A673 (cell line): ENCODE measurements at regions not wholly inside any gene's neighbourhood (a gene's known extent, or its start where the extent isn't known, plus 50 kb on each side); places are given as distances from the start of the nearest gene placed in this dataset.

Experiments
- BruUV-seq: library from RNA; stranded (reverse); fragments of 400-500 nt; replicated peaks from 2 replicates; lab custom pipeline; 2021; lab: Mats Ljungman, UMichigan
- CTCF ChIA-PET: fragments of 300-600 bp; sonication (Branson Sonifier 250); formaldehyde crosslinking; loops from one replicate; lab custom pipeline; 2022; ENCODE audit warnings: antibody characterized with exemption; lab: Charles Lee
- POLR2A ChIA-PET: fragments of 300-600 bp; sonication (Branson Sonifier 250); formaldehyde crosslinking; loops from one replicate; lab custom pipeline; 2022; ENCODE audit warnings: antibody characterized with exemption; ENCODE audit not compliant: low non-redundant PET; lab: Charles Lee
- DNase-seq: peaks from one replicate; pipeline ENCODE4 v3.0.0-alpha.2; 2015; ENCODE audit warnings: low spot score
- H3K27ac ChIP-seq: fragments of 200-600 bp; sonication (generic); 2 replicates; pipeline ENCODE4 v1.5.1; 2016; ENCODE audit warnings: mixed run types, low read depth, mild to moderate bottlenecking, mixed read lengths, antibody characterized with exemption, low read length; ENCODE audit not compliant: poor library complexity, severe bottlenecking
- H3K27me3 ChIP-seq: fragments of 200-600 bp; sonication (generic); replicated peaks from 2 replicates; pipeline ENCODE4 v1.6.1; 2017; ENCODE audit warnings: mixed run types, low read depth, mild to moderate bottlenecking, mixed read lengths, antibody characterized with exemption, low read length; ENCODE audit not compliant: insufficient read depth, poor library complexity
- H3K36me3 ChIP-seq: fragments of 200-600 bp; sonication (generic); 2 replicates; pipeline ENCODE4 v1.6.1; 2016; ENCODE audit warnings: mixed run types, mild to moderate bottlenecking, mixed read lengths, antibody characterized with exemption, low read length; ENCODE audit not compliant: insufficient read depth, poor library complexity, severe bottlenecking
- H3K4me1 ChIP-seq: fragments of 200-600 bp; sonication (generic); 2 replicates; pipeline ENCODE4 v1.6.1; 2017; ENCODE audit warnings: mixed run types, mild to moderate bottlenecking, mixed read lengths, antibody characterized with exemption, low read length; ENCODE audit not compliant: insufficient read depth, poor library complexity, severe bottlenecking
- H3K4me3 ChIP-seq: fragments of 200-600 bp; sonication (generic); 2 replicates; pipeline ENCODE4 v1.5.1; 2016; ENCODE audit warnings: low read depth, mixed run types, mild to moderate bottlenecking, mixed read lengths, low read length; ENCODE audit not compliant: poor library complexity, severe bottlenecking
- H3K9me3 ChIP-seq: fragments of 200-600 bp; sonication (generic); 2 replicates; pipeline ENCODE4 v1.6.1; 2016; ENCODE audit warnings: mixed run types, low read depth, mild to moderate bottlenecking, mixed read lengths, antibody characterized with exemption, low read length; ENCODE audit not compliant: poor library complexity, severe bottlenecking
- CTCF ChIP-seq: fragments of 300-800, 200-600 bp; sonication (generic); conservative IDR thresholded peaks from 2 replicates; pipeline ENCODE4 v1.5.1; 2017; ENCODE audit warnings: low read depth, mild to moderate bottlenecking, antibody characterized with exemption, low read length, moderate library complexity, mixed read lengths
- EZH2 ChIP-seq: fragments of 200-600 bp; sonication (generic); IDR thresholded peaks from 2 replicates; pipeline ENCODE4 v1.6.1; 2017; ENCODE audit warnings: borderline replicate concordance, low read depth, mild to moderate bottlenecking, mixed read lengths, antibody characterized with exemption, low read length; ENCODE audit not compliant: poor library complexity, severe bottlenecking
- intact Hi-C: fragments of 100-400 bp; cut with micrococcal nuclease; formaldehyde crosslinking; loops from one replicate; pipeline ENCODE4 v1.10.0; 2022; ENCODE audit not compliant: unreplicated experiment

- H3K4me1 ChIP-seq: no peaks in the 10 kb centered on the region
- DNase-seq: no peak
- ChIA-PET POLR2A (no interaction called here), CTCF (interaction anchor here (0.9 kb wide), 1 partner anchor 211 kb away, joined by 4 read pairs; no protein-coding TSS in a partner anchor)
- H3K27me3 ChIP-seq: peaks cover 9% of the 10 kb centered on the region
- no peak overlapping the region for H3K27ac ChIP-seq
- no peaks in the 10 kb centered on the region for H3K9me3 ChIP-seq
- intact Hi-C loops: no loop called here
- no peak overlapping the region for H3K4me3 ChIP-seq
- H3K36me3 ChIP-seq: no peaks in the 10 kb centered on the region
- BruUV-seq: no TSS peak
- no peak for TF ChIP-seq EZH2
Observed at GRCh38 chr11:109728056-109728455, 306.1 kb downstream of the C11orf87 start.

GRCh38 chr11:109729761-109730160, 307.8 kb downstream of the C11orf87 start:
- Histone ChIP-seq H3K36me3 (no peaks in the 10 kb centered on the region), H3K9me3 (no peaks in the 10 kb centered on the region), H3K27ac (no peak overlapping the region), H3K27me3 (peaks cover 9% of the 10 kb centered on the region), H3K4me3 (no peak overlapping the region), H3K4me1 (no peaks in the 10 kb centered on the region)
- no peak for DNase-seq
- no TSS peak for BruUV-seq
- POLR2A ChIA-PET: no interaction called here
- no peak for TF ChIP-seq EZH2
- TF ChIP-seq CTCF: no peak
- CTCF ChIA-PET: no interaction called here
- intact Hi-C loops: no loop called here

DNA sequence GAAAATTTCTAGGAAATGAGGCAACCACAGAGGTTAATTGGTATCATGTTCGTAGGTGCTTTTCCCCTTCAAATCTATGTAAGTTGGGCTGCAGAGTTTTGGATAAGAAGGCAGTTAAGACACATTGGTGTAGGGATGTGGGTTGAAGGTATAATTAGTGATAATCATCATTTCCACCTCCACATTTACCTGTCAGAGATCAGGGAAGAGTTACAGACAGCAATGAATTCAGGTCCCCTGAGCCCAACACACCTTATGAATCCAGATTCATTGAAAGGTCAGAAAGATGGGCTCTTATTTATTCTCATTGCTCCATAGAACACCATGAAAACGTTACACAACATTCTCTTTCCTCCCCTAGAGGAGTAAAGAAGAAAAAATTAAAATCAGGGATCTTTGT, 308.7 kb downstream of the C11orf87 start:
- peaks cover 9% of the 10 kb centered on the region for H3K27me3 ChIP-seq
- no peak for DNase-seq
- H3K9me3 ChIP-seq: no peaks in the 10 kb centered on the region
- ChIA-PET CTCF (no interaction called here), POLR2A (no interaction called here)
- no peaks in the 10 kb centered on the region for H3K4me1 ChIP-seq
- TF ChIP-seq EZH2 (no peak), CTCF (no peak)
- no TSS peak for BruUV-seq
- H3K4me3 ChIP-seq: no peak overlapping the region
- intact Hi-C loops: no loop called here
- H3K36me3 ChIP-seq: no peaks in the 10 kb centered on the region
- no peak overlapping the region for H3K27ac ChIP-seq

DNA sequence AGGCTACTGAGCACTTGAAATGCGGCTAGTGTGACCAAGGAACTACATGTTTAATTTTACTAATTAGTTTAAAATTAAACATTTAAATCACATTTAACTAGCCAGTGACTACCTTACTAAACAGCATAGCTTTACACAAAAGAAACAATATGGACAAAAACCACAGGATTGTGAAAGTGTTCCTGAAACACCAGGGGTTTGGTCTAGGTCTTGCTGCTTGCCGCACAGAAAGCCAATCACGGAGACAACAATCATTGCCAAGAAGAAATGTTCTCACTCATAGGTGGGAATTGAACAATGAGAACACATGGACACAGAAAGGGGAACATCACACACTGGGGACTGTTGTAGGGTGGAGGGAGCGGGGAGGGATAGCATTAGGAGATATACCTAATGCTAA, 309.5 kb downstream of the C11orf87 start:
- no TSS peak for BruUV-seq
- TF ChIP-seq CTCF: no peak
- no peak for TF ChIP-seq EZH2
- H3K36me3 ChIP-seq: no peaks in the 10 kb centered on the region

More for the DNA sequence above, 309.5 kb downstream of the C11orf87 start:
- Histone ChIP-seq H3K9me3 (no peaks in the 10 kb centered on the region), H3K4me1 (no peaks in the 10 kb centered on the region), H3K27me3 (peaks cover 9% of the 10 kb centered on the region), H3K4me3 (no peak overlapping the region), H3K27ac (no peak overlapping the region)
- ChIA-PET CTCF (no interaction called here), POLR2A (no interaction called here)
- intact Hi-C loops: no loop called here
- no peak for DNase-seq
